ENCODE measurements at regions not wholly inside any gene's neighbourhood (a gene's known extent, or its start where the extent isn't known, plus 50 kb on each side); places are given as distances from the start of the nearest gene placed in this dataset.

- in situ Hi-C loops (cut with MboI; ENCODE audit: low sequenced_read_pairs) (no loop called here), intact Hi-C loops (cut with micrococcal nuclease) (no loop called here), dilution Hi-C loops (cut with HindIII; ENCODE audit: low sequenced_read_pairs, unreplicated experiment) (no loop called here)
- no peak overlapping the region for H3K23ac ChIP-seq (ENCODE audit: low read depth, low read length)
- no peak overlapping the region for H3K27ac ChIP-seq (ENCODE audit: insufficient read depth, low read length)
- no peak for DNase-seq
- ChIA-PET CTCF (no interaction called here), POLR2A (ENCODE audit: unreplicated experiment) (no interaction called here)
- H3K9me3 ChIP-seq (ENCODE audit: control insufficient read depth, insufficient read depth, low read length), result no peaks in the 10 kb centered on the region
- no peak overlapping the region for H3K4me3 ChIP-seq (ENCODE audit: insufficient read depth, low read depth, low read length)
- no peak overlapping the region for H3K9ac ChIP-seq (ENCODE audit: low read depth, low read length)
- H2BK15ac ChIP-seq (ENCODE audit: low read depth, low read length), result no peak overlapping the region
- no peak overlapping the region for H3K56ac ChIP-seq (ENCODE audit: extremely low read depth, insufficient read depth, low read length)
- H3K18ac ChIP-seq (ENCODE audit: low read depth, low read length), result no peak overlapping the region
- H3K27me3 ChIP-seq (ENCODE audit: control insufficient read depth, insufficient read depth, low read length), result peaks cover 2% of the 10 kb centered on the region
- H2AK5ac ChIP-seq (ENCODE audit: low read depth, low read length), result no peak overlapping the region
- BruUV-seq (replicated peaks), result no TSS peak
- no peaks in the 10 kb centered on the region for H3K9me1 ChIP-seq (ENCODE audit: insufficient read depth, low read length)
- no peak overlapping the region for H4K91ac ChIP-seq (ENCODE audit: insufficient read depth, low read depth, low read length)
- WGBS, 2 experiments (ENCODE audit: extremely low coverage in 2 of 2, insufficient read length in 1 of 2), result 50% methylated on average over 1 of the region's 5 CpGs; no CpG with 5 or more reads in 1 of the 2 experiments
- no peak for ATAC-seq (ENCODE audit: low read depth)
- no peak overlapping the region for H2AK9ac ChIP-seq (replicated peaks; ENCODE audit: low read depth, low read length, poor library complexity)
- H2BK20ac ChIP-seq (ENCODE audit: low read depth, low read length), result no peak overlapping the region
- no peaks in the 10 kb centered on the region for H4K20me1 ChIP-seq (ENCODE audit: insufficient read depth, low read length)
- TF ChIP-seq, protein P1, sequence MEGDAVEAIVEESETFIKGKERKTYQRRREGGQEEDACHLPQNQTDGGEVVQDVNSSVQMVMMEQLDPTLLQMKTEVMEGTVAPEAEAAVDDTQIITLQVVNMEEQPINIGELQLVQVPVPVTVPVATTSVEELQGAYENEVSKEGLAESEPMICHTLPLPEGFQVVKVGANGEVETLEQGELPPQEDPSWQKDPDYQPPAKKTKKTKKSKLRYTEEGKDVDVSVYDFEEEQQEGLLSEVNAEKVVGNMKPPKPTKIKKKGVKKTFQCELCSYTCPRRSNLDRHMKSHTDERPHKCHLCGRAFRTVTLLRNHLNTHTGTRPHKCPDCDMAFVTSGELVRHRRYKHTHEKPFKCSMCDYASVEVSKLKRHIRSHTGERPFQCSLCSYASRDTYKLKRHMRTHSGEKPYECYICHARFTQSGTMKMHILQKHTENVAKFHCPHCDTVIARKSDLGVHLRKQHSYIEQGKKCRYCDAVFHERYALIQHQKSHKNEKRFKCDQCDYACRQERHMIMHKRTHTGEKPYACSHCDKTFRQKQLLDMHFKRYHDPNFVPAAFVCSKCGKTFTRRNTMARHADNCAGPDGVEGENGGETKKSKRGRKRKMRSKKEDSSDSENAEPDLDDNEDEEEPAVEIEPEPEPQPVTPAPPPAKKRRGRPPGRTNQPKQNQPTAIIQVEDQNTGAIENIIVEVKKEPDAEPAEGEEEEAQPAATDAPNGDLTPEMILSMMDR (conservative IDR thresholded peaks at IDR 0.05; ENCODE audit: low read depth, low read length), result no peak
- TF ChIP-seq NFE2L2 (IDR thresholded peaks at IDR 0.05; ENCODE audit: low read depth, low read length) (no peak), MAFK (IDR thresholded peaks at IDR 0.05; ENCODE audit: low read depth, low read length) (no peak), SMC3 (IDR thresholded peaks at IDR 0.05; ENCODE audit: low read depth, low read length) (no peak)
- H4K8ac ChIP-seq (ENCODE audit: low read depth in 2 of 2, low read length in 2 of 2), result no peak overlapping the region
- H2AFZ ChIP-seq (replicated peaks; ENCODE audit: low read length, poor library complexity), result no peak overlapping the region
- no peak overlapping the region for H2BK5ac ChIP-seq (ENCODE audit: low read depth, low read length, poor library complexity, severe bottlenecking)
- H3K4ac ChIP-seq (ENCODE audit: low read depth, low read length), result no peak overlapping the region
- H3K14ac ChIP-seq (replicated peaks; ENCODE audit: low read depth, low read length), result no peak overlapping the region
- no peak overlapping the region for H4K5ac ChIP-seq (ENCODE audit: low read depth, low read length)
- no peaks in the 10 kb centered on the region for H3K36me3 ChIP-seq (ENCODE audit: control insufficient read depth, insufficient read depth, low read length)
- H3K79me1 ChIP-seq (ENCODE audit: low read depth in 1 of 2, low read length in 2 of 2), result no peaks in the 10 kb centered on the region
- no peak overlapping the region for H2BK120ac ChIP-seq (ENCODE audit: low read depth, low read length)
- H3K4me2 ChIP-seq (ENCODE audit: low read depth, low read length), result no peak overlapping the region
- peaks cover 7% of the 10 kb centered on the region for H3K4me1 ChIP-seq (ENCODE audit: control insufficient read depth, insufficient read depth, low read length)
These were observed 330.9 kb downstream of the SHQ1 start for GRCh38 chr3:72517336-72517735.

Data from IMR-90 (cell line).